ENCODE measurements at regions not wholly inside any gene's neighbourhood (a gene's known extent, or its start where the extent isn't known, plus 50 kb on each side); places are given as distances from the start of the nearest gene placed in this dataset.

DNA sequence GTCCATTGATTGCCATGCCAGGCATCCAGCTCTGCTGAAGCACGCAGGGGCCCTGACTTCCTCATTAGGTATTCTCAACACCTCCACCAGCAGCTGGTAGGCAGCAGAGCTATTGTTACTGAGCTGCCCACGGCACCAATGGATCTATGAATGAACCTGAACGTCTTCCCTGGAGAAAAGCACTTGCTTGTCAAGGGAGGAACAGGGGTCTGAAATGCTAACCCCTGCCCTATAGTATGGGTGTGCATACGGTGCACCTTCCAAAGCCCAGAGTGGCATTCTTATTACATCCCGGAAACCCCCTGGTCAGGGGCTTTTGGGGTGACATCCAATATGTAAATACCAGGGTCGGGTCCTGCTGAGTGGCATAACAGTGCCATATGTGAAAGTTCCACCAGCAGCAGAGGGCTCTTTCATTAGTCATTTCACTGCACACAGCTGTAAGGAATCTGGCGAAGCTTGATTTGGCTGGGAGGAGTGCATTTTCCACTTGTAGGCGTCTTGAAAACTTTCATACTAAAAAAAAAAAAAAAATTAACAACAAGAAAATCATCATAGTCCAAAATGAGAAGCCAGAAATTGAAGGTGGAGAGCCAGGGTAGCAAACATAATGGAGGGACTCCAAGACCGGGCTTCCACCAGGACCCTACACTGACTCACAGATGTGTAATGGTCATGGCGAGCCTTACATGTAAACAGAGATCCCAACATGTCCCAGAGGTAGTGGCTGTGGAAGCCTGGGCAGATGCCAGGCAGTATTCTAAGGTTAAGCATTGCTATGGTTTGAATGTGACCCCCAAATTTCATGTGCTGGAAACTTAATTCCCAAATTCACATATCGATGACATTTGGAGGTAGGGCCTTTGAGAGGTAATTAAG is 58.8 kb upstream of the PRDX6 start:
- Histone ChIP-seq H3K27me3 (ENCODE audit: insufficient read depth, low read length) (no peaks in the 10 kb centered on the region), H3K36me3 (ENCODE audit: insufficient read depth, low read depth, low read length) (0 out of 2 replicates have a peak, but pooled peaks cover 3% of the 10 kb centered on the region), H3K27ac (ENCODE audit: low read length) (no peak overlapping the region), H3K4me1 (ENCODE audit: insufficient read depth, low read length) (no peaks in the 10 kb centered on the region), H3K9me3 (ENCODE audit: insufficient read depth, low read depth, low read length) (no peaks in the 10 kb centered on the region), H3K9ac (ENCODE audit: low read depth, low read length) (no peak overlapping the region), H3K4me3 (ENCODE audit: low read length) (no peak overlapping the region)

DNA sequence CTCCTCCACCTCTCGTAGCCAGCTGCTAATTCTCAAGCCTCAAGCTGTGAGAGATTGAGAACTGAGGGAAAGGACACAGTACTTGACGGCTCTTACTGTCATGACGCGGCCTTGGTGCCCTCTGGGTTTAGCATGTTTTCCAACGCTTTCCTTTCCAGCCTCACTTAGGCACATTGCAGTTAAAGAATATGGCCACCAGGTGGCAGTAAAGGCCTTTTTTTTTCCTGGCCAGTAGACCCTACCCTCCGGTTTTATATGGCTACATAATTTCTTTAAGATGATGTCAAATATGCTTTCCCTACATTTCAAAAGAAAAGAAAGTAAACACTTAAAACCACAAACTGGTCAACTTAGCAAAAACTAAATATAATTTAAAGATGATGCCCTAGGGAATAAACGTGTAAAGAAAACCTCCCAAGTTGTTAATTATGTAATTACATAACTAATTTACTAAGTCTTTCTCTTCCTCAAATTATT is 56.8 kb upstream of the PRDX6 start:
- no peaks in the 10 kb centered on the region for H3K27me3 ChIP-seq (ENCODE audit: insufficient read depth, low read length)
- peak overlapping the region; percentile 38; the same call in 1 of the 2 replicates for H3K9ac ChIP-seq (ENCODE audit: low read depth, low read length)
- 0 out of 2 replicates have a peak overlapping the region, but pooled peaks have one; percentile 12 for H3K4me3 ChIP-seq (ENCODE audit: low read length)
- no peaks in the 10 kb centered on the region for H3K9me3 ChIP-seq (ENCODE audit: insufficient read depth, low read depth, low read length)
- H3K27ac ChIP-seq (ENCODE audit: low read length), result no peak overlapping the region
- H3K36me3 ChIP-seq (ENCODE audit: insufficient read depth, low read depth, low read length), result 0 out of 2 replicates have a peak, but pooled peaks cover 3% of the 10 kb centered on the region
- H3K4me1 ChIP-seq (ENCODE audit: insufficient read depth, low read length), result peaks cover 2% of the 10 kb centered on the region

DNA sequence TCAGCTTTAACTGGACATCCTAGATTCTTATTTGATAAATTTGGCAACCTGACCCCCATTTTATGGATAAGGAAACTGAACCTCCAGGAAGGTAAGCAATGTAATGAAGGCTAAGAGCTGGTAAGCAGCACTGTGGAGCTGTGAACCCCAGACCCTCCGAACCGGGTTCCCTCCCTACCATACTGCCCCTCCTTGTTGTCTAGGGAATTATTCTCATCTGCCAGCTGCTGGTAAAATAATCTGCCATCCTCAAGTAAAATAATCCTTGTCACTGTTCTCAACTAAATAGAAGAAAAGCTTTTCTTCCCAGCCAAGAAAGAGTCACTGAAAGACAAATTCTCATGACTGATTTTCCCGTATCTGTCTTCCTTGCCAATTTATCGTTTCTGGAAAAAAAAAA is 55.8 kb upstream of the PRDX6 start:
- H3K4me3 ChIP-seq (ENCODE audit: low read length), result no peak overlapping the region
- H3K4me1 ChIP-seq (ENCODE audit: insufficient read depth, low read length), result peaks cover 5% of the 10 kb centered on the region
- no peaks in the 10 kb centered on the region for H3K9me3 ChIP-seq (ENCODE audit: insufficient read depth, low read depth, low read length)
- H3K27ac ChIP-seq (ENCODE audit: low read length), result no peak overlapping the region
- 0 out of 2 replicates have a peak, but pooled peaks cover 3% of the 10 kb centered on the region for H3K36me3 ChIP-seq (ENCODE audit: insufficient read depth, low read depth, low read length)
- no peak overlapping the region for H3K9ac ChIP-seq (ENCODE audit: low read depth, low read length)
- no peaks in the 10 kb centered on the region for H3K27me3 ChIP-seq (ENCODE audit: insufficient read depth, low read length)

- Histone ChIP-seq H3K4me1 (ENCODE audit: insufficient read depth, low read length) (peaks cover 5% of the 10 kb centered on the region), H3K27me3 (ENCODE audit: insufficient read depth, low read length) (no peaks in the 10 kb centered on the region), H3K36me3 (ENCODE audit: insufficient read depth, low read depth, low read length) (0 out of 2 replicates have a peak, but pooled peaks cover 3% of the 10 kb centered on the region), H3K9ac (ENCODE audit: low read depth, low read length) (no peak overlapping the region), H3K9me3 (ENCODE audit: insufficient read depth, low read depth, low read length) (no peaks in the 10 kb centered on the region), H3K4me3 (ENCODE audit: low read length) (no peak overlapping the region), H3K27ac (ENCODE audit: low read length) (no peak overlapping the region)
Observed at GRCh38 chr1:173421789-173422188, 55.3 kb upstream of the PRDX6 start.

DNA sequence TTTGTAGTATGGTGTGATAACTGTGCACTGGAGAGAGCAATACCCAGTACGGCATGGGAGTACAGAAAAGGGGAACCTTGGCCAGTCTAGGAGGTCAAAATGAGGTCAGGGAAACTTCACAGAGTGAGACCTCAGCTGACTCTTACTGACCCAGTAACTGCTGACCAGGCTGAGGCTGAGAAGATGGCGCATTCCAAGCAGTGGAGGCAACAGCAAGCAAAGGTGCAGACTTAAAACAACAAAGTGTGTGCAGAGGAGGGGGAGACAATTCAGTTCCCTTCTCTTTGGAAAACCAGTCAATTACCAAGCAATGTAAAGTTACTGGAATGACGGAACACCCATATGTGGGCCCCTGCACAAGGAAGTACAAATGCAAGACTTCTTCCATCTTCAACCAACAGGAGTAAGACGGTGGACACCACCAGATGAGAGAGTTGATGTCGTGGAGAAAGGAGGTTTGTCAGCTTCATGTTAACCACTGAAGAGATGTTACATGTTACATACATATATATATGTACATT is 54.6 kb upstream of the PRDX6 start:
- no peak overlapping the region for H3K4me3 ChIP-seq (ENCODE audit: low read length)
- 0 out of 2 replicates have a peak, but pooled peaks cover 3% of the 10 kb centered on the region for H3K36me3 ChIP-seq (ENCODE audit: insufficient read depth, low read depth, low read length)
- no peak overlapping the region for H3K27ac ChIP-seq (ENCODE audit: low read length)
- peaks cover 5% of the 10 kb centered on the region for H3K4me1 ChIP-seq (ENCODE audit: insufficient read depth, low read length)
- no peaks in the 10 kb centered on the region for H3K27me3 ChIP-seq (ENCODE audit: insufficient read depth, low read length)
- H3K9me3 ChIP-seq (ENCODE audit: insufficient read depth, low read depth, low read length), result no peaks in the 10 kb centered on the region
- H3K9ac ChIP-seq (ENCODE audit: low read depth, low read length), result no peak overlapping the region

GRCh38 chr1:173423291-173423690 is 53.8 kb upstream of the PRDX6 start:
- no peaks in the 10 kb centered on the region for H3K27me3 ChIP-seq (ENCODE audit: insufficient read depth, low read length)
- H3K4me1 ChIP-seq (ENCODE audit: insufficient read depth, low read length), result peaks cover 5% of the 10 kb centered on the region
- no peak overlapping the region for H3K4me3 ChIP-seq (ENCODE audit: low read length)
- H3K9ac ChIP-seq (ENCODE audit: low read depth, low read length), result no peak overlapping the region
- no peaks in the 10 kb centered on the region for H3K36me3 ChIP-seq (ENCODE audit: insufficient read depth, low read depth, low read length)
- H3K9me3 ChIP-seq (ENCODE audit: insufficient read depth, low read depth, low read length), result no peaks in the 10 kb centered on the region
- H3K27ac ChIP-seq (ENCODE audit: low read length), result no peak overlapping the region

DNA sequence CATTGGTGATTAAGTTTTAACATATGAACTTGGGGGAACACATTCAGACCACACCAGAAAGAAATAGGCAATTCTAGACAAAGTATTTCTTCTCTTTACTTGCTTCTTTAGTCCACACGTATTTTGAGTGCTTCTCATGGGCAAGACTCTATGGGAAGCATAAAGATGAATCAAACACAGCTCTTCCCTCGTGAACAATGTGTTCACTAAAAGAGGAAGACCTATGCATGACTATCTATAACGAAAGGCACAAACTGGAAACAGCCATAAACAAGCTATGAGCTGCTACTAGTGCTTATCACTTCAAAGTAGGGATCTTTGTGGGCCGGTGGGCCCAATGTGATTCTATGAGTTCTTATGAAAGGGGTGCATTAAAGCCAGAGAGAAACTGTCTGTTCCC is 53.0 kb upstream of the PRDX6 start:
- H3K9me3 ChIP-seq (ENCODE audit: insufficient read depth, low read depth, low read length), result no peaks in the 10 kb centered on the region
- no peak overlapping the region for H3K4me3 ChIP-seq (ENCODE audit: low read length)
- peaks cover 6% of the 10 kb centered on the region for H3K4me1 ChIP-seq (ENCODE audit: insufficient read depth, low read length)
- no peaks in the 10 kb centered on the region for H3K27me3 ChIP-seq (ENCODE audit: insufficient read depth, low read length)
- H3K27ac ChIP-seq (ENCODE audit: low read length), result no peak overlapping the region
- no peak overlapping the region for H3K9ac ChIP-seq (ENCODE audit: low read depth, low read length)
- H3K36me3 ChIP-seq (ENCODE audit: insufficient read depth, low read depth, low read length), result no peaks in the 10 kb centered on the region

- Histone ChIP-seq H3K9ac (ENCODE audit: low read depth, low read length) (no peak overlapping the region), H3K27me3 (ENCODE audit: insufficient read depth, low read length) (no peaks in the 10 kb centered on the region), H3K4me3 (ENCODE audit: low read length) (no peak overlapping the region), H3K27ac (ENCODE audit: low read length) (no peak overlapping the region), H3K36me3 (ENCODE audit: insufficient read depth, low read depth, low read length) (no peaks in the 10 kb centered on the region), H3K9me3 (ENCODE audit: insufficient read depth, low read depth, low read length) (no peaks in the 10 kb centered on the region), H3K4me1 (ENCODE audit: insufficient read depth, low read length) (peaks cover 13% of the 10 kb centered on the region)
Observed at GRCh38 chr1:173424782-173425407, 52.2 kb upstream of the PRDX6 start.

- Histone ChIP-seq H3K4me1 (ENCODE audit: insufficient read depth, low read length) (peaks cover 24% of the 10 kb centered on the region), H3K4me3 (ENCODE audit: low read length) (no peak overlapping the region), H3K9ac (ENCODE audit: low read depth, low read length) (no peak overlapping the region), H3K9me3 (ENCODE audit: insufficient read depth, low read depth, low read length) (no peaks in the 10 kb centered on the region), H3K27me3 (ENCODE audit: insufficient read depth, low read length) (no peaks in the 10 kb centered on the region), H3K36me3 (ENCODE audit: insufficient read depth, low read depth, low read length) (no peaks in the 10 kb centered on the region), H3K27ac (ENCODE audit: low read length) (no peak overlapping the region)
Observed at GRCh38 chr1:173426057-173426456, 51.1 kb upstream of the PRDX6 start.

DNA sequence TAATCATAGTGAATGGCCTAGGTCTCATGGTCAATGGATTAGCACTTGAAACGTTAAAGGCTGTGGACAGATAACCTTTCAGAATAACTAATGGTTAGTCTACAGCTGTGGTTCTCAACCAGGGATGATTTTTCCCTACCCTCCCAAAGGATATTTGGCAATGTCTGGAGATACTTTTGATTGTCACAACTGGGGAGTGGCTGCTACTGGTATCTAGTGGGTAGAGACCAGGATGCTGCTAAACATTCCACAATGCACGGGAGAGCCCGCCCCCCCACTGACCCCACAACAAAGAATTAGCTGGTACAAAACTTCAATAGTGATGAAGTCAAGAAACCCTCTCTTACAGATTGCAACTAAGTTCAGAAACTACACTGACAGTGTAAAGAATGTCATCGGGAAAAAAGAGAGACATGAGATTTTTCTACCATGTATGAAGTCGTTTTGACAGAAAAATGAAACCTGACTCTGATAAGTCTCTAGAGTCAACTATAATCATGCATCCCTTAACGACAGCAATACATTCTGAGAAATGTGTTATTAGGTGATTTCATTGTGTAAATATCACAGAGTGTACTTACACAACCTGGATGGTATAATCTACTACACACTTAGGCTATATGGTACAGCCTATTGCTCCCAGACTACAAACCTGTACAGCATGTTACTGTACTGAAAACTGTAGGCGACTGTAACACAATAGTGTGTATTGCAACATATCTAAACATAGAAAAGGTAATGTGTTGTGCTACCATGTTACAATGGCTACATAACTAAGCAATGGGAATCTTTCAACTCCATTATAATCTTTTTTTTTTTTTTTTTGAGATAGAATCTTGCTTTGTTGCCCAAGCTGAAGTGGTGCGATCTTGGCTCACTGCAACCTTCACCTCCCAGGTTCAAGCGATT is 49.7 kb upstream of the PRDX6 start:
- Histone ChIP-seq H3K4me3 (ENCODE audit: low read length) (no peak overlapping the region), H3K27ac (ENCODE audit: low read length) (no peak overlapping the region), H3K9ac (ENCODE audit: low read depth, low read length) (no peak overlapping the region), H3K36me3 (ENCODE audit: insufficient read depth, low read depth, low read length) (no peaks in the 10 kb centered on the region), H3K9me3 (ENCODE audit: insufficient read depth, low read depth, low read length) (no peaks in the 10 kb centered on the region), H3K27me3 (ENCODE audit: insufficient read depth, low read length) (no peaks in the 10 kb centered on the region), H3K4me1 (ENCODE audit: insufficient read depth, low read length) (peaks cover 24% of the 10 kb centered on the region)

Measured in iPS-20b (cell line).